Neural cell (in vitro differentiated cells): ENCODE measurements at regions not wholly inside any gene's neighbourhood (a gene's known extent, or its start where the extent isn't known, plus 50 kb on each side); places are given as distances from the start of the nearest gene placed in this dataset.

ENCODE experiments used
- CTCF ChIP-seq: fragments of 450-650 bp; IDR thresholded peaks from 2 replicates; pipeline ENCODE4 v1.5.1; 2014; ENCODE audit warnings: antibody characterized with exemption, mild to moderate bottlenecking, moderate library complexity; ENCODE audit not compliant: poor library complexity, severe bottlenecking
- EZH2 ChIP-seq: fragments of 200-600, 300-800 bp; shearing (Covaris generic), sonication (generic); IDR thresholded peaks from 2 replicates; pipeline ENCODE4 v1.6.1; 2014; ENCODE audit warnings: antibody characterized with exemption, low read length, borderline replicate concordance, mild to moderate bottlenecking; ENCODE audit not compliant: insufficient read depth, poor library complexity, severe bottlenecking
- MXI1 ChIP-seq: fragments of 450-650 bp; conservative IDR thresholded peaks from 2 replicates; pipeline ENCODE4 v1.6.1; 2014; ENCODE audit warnings: antibody characterized with exemption, mild to moderate bottlenecking; ENCODE audit not compliant: poor library complexity, severe bottlenecking
- TAF1 ChIP-seq: IDR thresholded peaks from 2 replicates; pipeline ENCODE4 v1.6.1; 2012; ENCODE audit warnings: low read depth

GRCh38 chr7:20927976-20928375, 141.3 kb upstream of the SP8 start:
- no peak for TF ChIP-seq CTCF
- TF ChIP-seq MXI1 = no peak
- TF ChIP-seq EZH2 = no peak
- no peak for TF ChIP-seq TAF1
